WTC11 (cell line): ENCODE measurements at regions not wholly inside any gene's neighbourhood (a gene's known extent, or its start where the extent isn't known, plus 50 kb on each side); places are given as distances from the start of the nearest gene placed in this dataset.

Source experiments
- ATAC-seq: fragments of 200-7000 bp; cut with Tn5 transposase; 2 replicates; pipeline ENCODE4 v1.10.0; 2021; ENCODE audit warnings: mild to moderate bottlenecking, moderate library complexity
- CTCF ChIA-PET: fragments of 300-600 bp; sonication (Branson Sonifier 250); formaldehyde crosslinking; loops from one replicate; lab custom pipeline; 2021; ENCODE audit warnings: antibody characterized with exemption; lab: Charles Lee
- POLR2A ChIA-PET: fragments of 350-600 bp; sonication (Branson Sonifier 250); formaldehyde crosslinking; loops from one replicate; lab custom pipeline; 2021; ENCODE audit warnings: antibody characterized with exemption; lab: Charles Lee
- DNase-seq: peaks from one replicate; pipeline ENCODE4 v3.0.0; 2021; ENCODE audit warnings: low spot score
- H3K27ac Mint-ChIP-seq: 2 replicates; pipeline ENCODE4 v1.8.0; 2021; ENCODE audit warnings: mixed read lengths
- H3K27me3 Mint-ChIP-seq: 2 replicates; pipeline ENCODE4 v1.8.0; 2021; ENCODE audit warnings: low read depth, mild to moderate bottlenecking, moderate library complexity, mixed read lengths
- H3K36me3 Mint-ChIP-seq: 2 replicates; pipeline ENCODE4 v1.8.0; 2021; ENCODE audit warnings: mixed read lengths
- H3K4me1 Mint-ChIP-seq: 2 replicates; pipeline ENCODE4 v1.8.0; 2022; ENCODE audit warnings: mixed read lengths
- H3K4me3 Mint-ChIP-seq: 2 replicates; pipeline ENCODE4 v1.8.0; 2021; ENCODE audit warnings: mild to moderate bottlenecking, moderate library complexity, mixed read lengths
- H3K9me3 Mint-ChIP-seq: 2 replicates; pipeline ENCODE4 v1.8.0; 2021; ENCODE audit warnings: mixed read lengths
- AR ChIP-seq: fragments of 250-450 bp; sonication (Bioruptor Pico); IDR thresholded peaks from 2 replicates; pipeline ENCODE4 v1.9.0; 2021; ENCODE audit warnings: mild to moderate bottlenecking
- ATF1 ChIP-seq: sonication (generic); formaldehyde crosslinking; IDR thresholded peaks from 2 replicates; pipeline ENCODE4 v1.8.1; 2023; ENCODE audit warnings: mild to moderate bottlenecking, moderate library complexity, missing genetic modification reagents
- CREM ChIP-seq: sonication (generic); formaldehyde crosslinking; IDR thresholded peaks from 2 replicates; pipeline ENCODE4 v1.8.1; 2022; ENCODE audit warnings: mild to moderate bottlenecking, missing genetic modification reagents, moderate library complexity
- ESRRA ChIP-seq: sonication (generic); formaldehyde crosslinking; IDR thresholded peaks from 2 replicates; pipeline ENCODE4 v1.8.1; 2022; ENCODE audit warnings: mild to moderate bottlenecking, missing genetic modification reagents, borderline replicate concordance
- GRHL2 ChIP-seq: fragments of 250-450 bp; sonication (Bioruptor Pico); IDR thresholded peaks from 2 replicates; pipeline ENCODE4 v1.8.0; 2022; ENCODE audit warnings: mild to moderate bottlenecking, moderate library complexity; ENCODE audit not compliant: insufficient replicate concordance, severe bottlenecking
- GTF2I ChIP-seq: fragments of 250-450 bp; sonication (Bioruptor Pico); conservative IDR thresholded peaks from 2 replicates; pipeline ENCODE4 v1.4.0; 2021; ENCODE audit warnings: mild to moderate bottlenecking
- HMGXB4 ChIP-seq: sonication (generic); formaldehyde crosslinking; IDR thresholded peaks from 2 replicates; pipeline ENCODE4 v1.8.1; 2023; ENCODE audit warnings: mild to moderate bottlenecking, moderate library complexity, missing genetic modification reagents
- KAT7 ChIP-seq: sonication (generic); formaldehyde crosslinking; IDR thresholded peaks from 2 replicates; pipeline ENCODE4 v1.8.1; 2023; ENCODE audit warnings: missing genetic modification reagents, mild to moderate bottlenecking, borderline replicate concordance
- MLX ChIP-seq: sonication (generic); formaldehyde crosslinking; IDR thresholded peaks from 2 replicates; pipeline ENCODE4 v1.8.1; 2023; ENCODE audit warnings: mild to moderate bottlenecking, missing genetic modification reagents, moderate library complexity
- MYBL2 ChIP-seq: sonication (generic); formaldehyde crosslinking; IDR thresholded peaks from 2 replicates; pipeline ENCODE4 v1.8.1; 2023; ENCODE audit warnings: mild to moderate bottlenecking, moderate library complexity, missing genetic modification reagents
- OVOL2 ChIP-seq: fragments of 250-450 bp; sonication (Bioruptor Pico); IDR thresholded peaks from 2 replicates; pipeline ENCODE4 v1.9.0; 2021; ENCODE audit warnings: mild to moderate bottlenecking, borderline replicate concordance
- PRRX2 ChIP-seq: fragments of 250-450 bp; sonication (Bioruptor Pico); IDR thresholded peaks from 2 replicates; pipeline ENCODE4 v1.8.0; 2021; ENCODE audit warnings: mild to moderate bottlenecking
- RORB ChIP-seq: fragments of 250-450 bp; sonication (Bioruptor Pico); IDR thresholded peaks from 2 replicates; pipeline ENCODE4 v1.9.0; 2021; ENCODE audit warnings: mild to moderate bottlenecking
- SMAD4 ChIP-seq: sonication (generic); formaldehyde crosslinking; IDR thresholded peaks from 2 replicates; pipeline ENCODE4 v1.8.0; 2022; ENCODE audit warnings: mild to moderate bottlenecking, missing genetic modification reagents
- SP1 ChIP-seq: sonication (generic); formaldehyde crosslinking; conservative IDR thresholded peaks from 2 replicates; pipeline ENCODE4 v1.8.1; 2022; ENCODE audit warnings: missing genetic modification reagents
- ZNF263 ChIP-seq: sonication (generic); formaldehyde crosslinking; IDR thresholded peaks from 2 replicates; pipeline ENCODE4 v1.8.1; 2022; ENCODE audit warnings: low read depth, mild to moderate bottlenecking, moderate library complexity, missing genetic modification reagents
- ZNF317 ChIP-seq: sonication (generic); formaldehyde crosslinking; IDR thresholded peaks from 2 replicates; pipeline ENCODE4 v1.8.1; 2023; ENCODE audit warnings: low read depth, mild to moderate bottlenecking, moderate library complexity, missing genetic modification reagents, borderline replicate concordance
- ZNF423 ChIP-seq: fragments of 250-450 bp; sonication (Bioruptor Pico); IDR thresholded peaks from 2 replicates; pipeline ENCODE4 v2.1.2; 2022; ENCODE audit warnings: mild to moderate bottlenecking, moderate library complexity
- ZNF512 ChIP-seq: sonication (generic); formaldehyde crosslinking; IDR thresholded peaks from 2 replicates; pipeline ENCODE4 v1.8.1; 2022; ENCODE audit warnings: missing genetic modification reagents, borderline replicate concordance
- TF ChIP-seq, protein P1 (sequence below): sonication (generic); formaldehyde crosslinking; IDR thresholded peaks from 2 replicates; pipeline ENCODE4 v1.8.1; 2023; ENCODE audit warnings: mild to moderate bottlenecking, missing genetic modification reagents, borderline replicate concordance
- TF ChIP-seq, protein P2 (sequence below): sonication (generic); formaldehyde crosslinking; IDR thresholded peaks from 2 replicates; pipeline ENCODE4 v1.8.1; 2023; ENCODE audit warnings: mild to moderate bottlenecking, missing genetic modification reagents, moderate library complexity
- TF ChIP-seq, protein P3 (sequence below): fragments of 250-450 bp; sonication (Bioruptor Pico); IDR thresholded peaks from 2 replicates; pipeline ENCODE4 v1.9.0; 2021; ENCODE audit warnings: mild to moderate bottlenecking

GRCh38 chr5:69035665-69036064 is 58.1 kb upstream of the SLC30A5 start:
- no peak for TF ChIP-seq ZNF263 (CRISPR knock-in tag)
- TF ChIP-seq RORB (CRISPR knock-in tag) = no peak
- no peak for TF ChIP-seq ZNF512
- TF ChIP-seq, protein P1, sequence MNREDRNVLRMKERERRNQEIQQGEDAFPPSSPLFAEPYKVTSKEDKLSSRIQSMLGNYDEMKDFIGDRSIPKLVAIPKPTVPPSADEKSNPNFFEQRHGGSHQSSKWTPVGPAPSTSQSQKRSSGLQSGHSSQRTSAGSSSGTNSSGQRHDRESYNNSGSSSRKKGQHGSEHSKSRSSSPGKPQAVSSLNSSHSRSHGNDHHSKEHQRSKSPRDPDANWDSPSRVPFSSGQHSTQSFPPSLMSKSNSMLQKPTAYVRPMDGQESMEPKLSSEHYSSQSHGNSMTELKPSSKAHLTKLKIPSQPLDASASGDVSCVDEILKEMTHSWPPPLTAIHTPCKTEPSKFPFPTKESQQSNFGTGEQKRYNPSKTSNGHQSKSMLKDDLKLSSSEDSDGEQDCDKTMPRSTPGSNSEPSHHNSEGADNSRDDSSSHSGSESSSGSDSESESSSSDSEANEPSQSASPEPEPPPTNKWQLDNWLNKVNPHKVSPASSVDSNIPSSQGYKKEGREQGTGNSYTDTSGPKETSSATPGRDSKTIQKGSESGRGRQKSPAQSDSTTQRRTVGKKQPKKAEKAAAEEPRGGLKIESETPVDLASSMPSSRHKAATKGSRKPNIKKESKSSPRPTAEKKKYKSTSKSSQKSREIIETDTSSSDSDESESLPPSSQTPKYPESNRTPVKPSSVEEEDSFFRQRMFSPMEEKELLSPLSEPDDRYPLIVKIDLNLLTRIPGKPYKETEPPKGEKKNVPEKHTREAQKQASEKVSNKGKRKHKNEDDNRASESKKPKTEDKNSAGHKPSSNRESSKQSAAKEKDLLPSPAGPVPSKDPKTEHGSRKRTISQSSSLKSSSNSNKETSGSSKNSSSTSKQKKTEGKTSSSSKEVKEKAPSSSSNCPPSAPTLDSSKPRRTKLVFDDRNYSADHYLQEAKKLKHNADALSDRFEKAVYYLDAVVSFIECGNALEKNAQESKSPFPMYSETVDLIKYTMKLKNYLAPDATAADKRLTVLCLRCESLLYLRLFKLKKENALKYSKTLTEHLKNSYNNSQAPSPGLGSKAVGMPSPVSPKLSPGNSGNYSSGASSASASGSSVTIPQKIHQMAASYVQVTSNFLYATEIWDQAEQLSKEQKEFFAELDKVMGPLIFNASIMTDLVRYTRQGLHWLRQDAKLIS = no peak

DNA sequence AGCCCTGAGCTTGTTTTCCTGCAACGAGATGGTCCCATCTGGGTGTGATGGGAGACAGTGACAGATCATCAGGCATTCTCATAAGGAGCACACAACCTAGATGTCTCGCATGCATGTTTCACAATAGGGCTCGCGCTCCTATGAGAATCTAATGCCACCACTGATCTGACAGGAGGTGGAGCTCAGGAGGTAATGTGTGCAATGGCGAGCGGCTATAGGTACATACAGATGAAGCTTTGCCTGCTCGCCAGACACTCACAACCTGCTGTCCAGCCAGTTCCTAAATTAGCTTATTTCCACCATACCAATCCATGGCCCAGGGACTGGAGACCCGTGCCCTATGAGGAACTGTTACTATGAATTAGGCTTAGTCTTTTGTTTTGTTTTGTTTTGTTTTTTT is 55.3 kb upstream of the SLC30A5 start:
- ChIA-PET POLR2A (no interaction called here), CTCF (no interaction called here)
- H3K36me3 Mint-ChIP-seq = no peaks in the 10 kb centered on the region
- no peak for TF ChIP-seq OVOL2 (CRISPR knock-in tag)
- no peak for TF ChIP-seq ESRRA (CRISPR knock-in tag)
- no peak for TF ChIP-seq GRHL2 (CRISPR knock-in tag)
- no peak for TF ChIP-seq SMAD4 (CRISPR knock-in tag)
- no peak for TF ChIP-seq HMGXB4
- no peak for TF ChIP-seq ZNF317 (CRISPR knock-in tag)
- no peak for TF ChIP-seq PRRX2
- no peaks in the 10 kb centered on the region; the same call in 1 of the 2 replicates for H3K27me3 Mint-ChIP-seq
- H3K4me1 Mint-ChIP-seq = peaks cover 2% of the 10 kb centered on the region; the same call in 1 of the 2 replicates
- DNase-seq (no peak), ATAC-seq (no peak)
- no peak overlapping the region for H3K4me3 Mint-ChIP-seq
- no peak overlapping the region for H3K27ac Mint-ChIP-seq
- H3K9me3 Mint-ChIP-seq = peaks cover 3% of the 10 kb centered on the region; the same call in 1 of the 2 replicates

More at GRCh38 chr5:69035665-69036064, 58.1 kb upstream of the SLC30A5 start:
- H3K36me3 Mint-ChIP-seq = no peaks in the 10 kb centered on the region
- H3K4me3 Mint-ChIP-seq = no peak overlapping the region
- DNase-seq (no peak), ATAC-seq (no peak)
- H3K27me3 Mint-ChIP-seq = no peaks in the 10 kb centered on the region
- no peaks in the 10 kb centered on the region for H3K4me1 Mint-ChIP-seq
- ChIA-PET POLR2A (no interaction called here), CTCF (no interaction called here)
- H3K9me3 Mint-ChIP-seq = peaks cover 3% of the 10 kb centered on the region; the same call in 1 of the 2 replicates
- no peak overlapping the region for H3K27ac Mint-ChIP-seq

GRCh38 chr5:69039829-69040228 is 54.0 kb upstream of the SLC30A5 start:
- peaks cover 3% of the 10 kb centered on the region; the same call in 1 of the 2 replicates for H3K9me3 Mint-ChIP-seq
- no peak overlapping the region for H3K27ac Mint-ChIP-seq
- no peak overlapping the region for H3K4me3 Mint-ChIP-seq
- ChIA-PET CTCF (no interaction called here), POLR2A (no interaction called here)
- DNase-seq (no peak), ATAC-seq (no peak)
- H3K27me3 Mint-ChIP-seq = no peaks in the 10 kb centered on the region; the same call in 1 of the 2 replicates
- no peaks in the 10 kb centered on the region for H3K36me3 Mint-ChIP-seq
- H3K4me1 Mint-ChIP-seq = peaks cover 4% of the 10 kb centered on the region; the same call in 1 of the 2 replicates
- TF ChIP-seq GTF2I (CRISPR knock-in tag) = no peak
- no peak for TF ChIP-seq CREM (CRISPR knock-in tag)
- TF ChIP-seq KAT7 (CRISPR knock-in tag) = no peak
- TF ChIP-seq ZNF423 = no peak
- no peak for TF ChIP-seq ATF1 (CRISPR knock-in tag)
- TF ChIP-seq, protein P2, sequence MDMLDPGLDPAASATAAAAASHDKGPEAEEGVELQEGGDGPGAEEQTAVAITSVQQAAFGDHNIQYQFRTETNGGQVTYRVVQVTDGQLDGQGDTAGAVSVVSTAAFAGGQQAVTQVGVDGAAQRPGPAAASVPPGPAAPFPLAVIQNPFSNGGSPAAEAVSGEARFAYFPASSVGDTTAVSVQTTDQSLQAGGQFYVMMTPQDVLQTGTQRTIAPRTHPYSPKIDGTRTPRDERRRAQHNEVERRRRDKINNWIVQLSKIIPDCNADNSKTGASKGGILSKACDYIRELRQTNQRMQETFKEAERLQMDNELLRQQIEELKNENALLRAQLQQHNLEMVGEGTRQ (CRISPR knock-in tag) = no peak
- no peak for TF ChIP-seq AR
- TF ChIP-seq, protein P3, sequence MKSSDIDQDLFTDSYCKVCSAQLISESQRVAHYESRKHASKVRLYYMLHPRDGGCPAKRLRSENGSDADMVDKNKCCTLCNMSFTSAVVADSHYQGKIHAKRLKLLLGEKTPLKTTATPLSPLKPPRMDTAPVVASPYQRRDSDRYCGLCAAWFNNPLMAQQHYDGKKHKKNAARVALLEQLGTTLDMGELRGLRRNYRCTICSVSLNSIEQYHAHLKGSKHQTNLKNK (CRISPR knock-in tag) = no peak
- TF ChIP-seq MLX (CRISPR knock-in tag) = no peak
- TF ChIP-seq MYBL2 (CRISPR knock-in tag) = no peak
- no peak for TF ChIP-seq SP1 (CRISPR knock-in tag)
